PFSK-1 (cell line): ENCODE measurements at regions not wholly inside any gene's neighbourhood (a gene's known extent, or its start where the extent isn't known, plus 50 kb on each side); places are given as distances from the start of the nearest gene placed in this dataset.

ENCODE experiments used
- FOXP2 ChIP-seq: optimal IDR thresholded peaks from 2 replicates; pipeline ENCODE3; 2011; ENCODE audit warnings: borderline replicate concordance, control low read depth, inconsistent platforms; ENCODE audit not compliant: insufficient read depth; ENCODE audit errors: extremely low read length, extremely low read depth
- POLR2AphosphoS5 ChIP-seq: IDR thresholded peaks from 2 replicates; pipeline ENCODE4 v1.6.1; 2012; ENCODE audit warnings: low read depth, mild to moderate bottlenecking, control low read depth, low read length, moderate library complexity
- REST ChIP-seq, 2 experiments: IDR thresholded peaks; 2 replicates each; pipeline versions ENCODE4 v1.6.1 to v1.8.0; 2011 to 2012; ENCODE audit warnings: low read depth in 2 of 2, low read length in 2 of 2, control low read depth in 1 of 2, inconsistent platforms in 1 of 2, mild to moderate bottlenecking in 1 of 2, moderate library complexity in 1 of 2; ENCODE audit not compliant: insufficient read depth in 1 of 2
- SIN3A ChIP-seq: IDR thresholded peaks from 2 replicates; pipeline ENCODE4 v1.6.1; 2012; ENCODE audit warnings: mild to moderate bottlenecking, low read length, moderate library complexity, borderline replicate concordance; ENCODE audit not compliant: insufficient read depth
- TAF1 ChIP-seq: IDR thresholded peaks from 2 replicates; pipeline ENCODE4 v1.6.1; 2012; ENCODE audit warnings: low read length, control low read depth, borderline replicate concordance; ENCODE audit not compliant: insufficient read depth

GRCh38 chr20:22985239-22985778 lies 49.8 kb upstream of the SSTR4 start:
- TF ChIP-seq POLR2AphosphoS5 (no peak), REST (IDR thresholded peaks at IDR 0.05; ENCODE audit: insufficient read depth in 1 of 2, low read depth in 2 of 2, low read length in 2 of 2) (no peak), SIN3A (no peak), FOXP2 (no peak), TAF1 (no peak)
